ENCODE measurements at regions not wholly inside any gene's neighbourhood (a gene's known extent, or its start where the extent isn't known, plus 50 kb on each side); places are given as distances from the start of the nearest gene placed in this dataset.

DNA sequence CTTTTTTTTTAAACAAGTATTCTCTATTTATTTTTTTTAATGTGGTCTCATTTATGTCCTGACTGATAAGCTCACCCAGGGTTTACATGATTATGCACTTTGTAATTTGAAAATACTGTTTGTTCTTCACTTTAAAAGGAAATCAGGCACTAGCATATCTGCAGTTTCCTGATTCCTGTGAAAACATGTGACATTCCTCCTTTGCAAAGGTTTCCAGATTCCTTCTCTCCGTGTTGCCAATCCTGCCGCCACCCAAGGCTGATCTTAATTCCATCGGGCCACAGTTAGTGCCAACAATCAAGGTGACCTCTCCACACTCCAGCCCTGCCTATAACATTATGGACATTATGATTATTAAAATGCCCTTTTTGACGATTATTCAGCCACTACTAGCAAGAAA lies 225.4 kb downstream of the PCDH7 start:
- H3K36me3 Mint-ChIP-seq (ENCODE audit: low read depth): no peaks in the 10 kb centered on the region
- H3K27ac Mint-ChIP-seq: no peak overlapping the region
- DNase-seq (no peak), ATAC-seq (no peak)
- H3K4me3 Mint-ChIP-seq: no peak overlapping the region
- no peaks in the 10 kb centered on the region for H3K9me3 ChIP-seq (ENCODE audit: control insufficient read depth, low read length, poor library complexity, severe bottlenecking)
- H3K4me1 Mint-ChIP-seq: no peaks in the 10 kb centered on the region
- H3K27me3 Mint-ChIP-seq: no peaks in the 10 kb centered on the region

DNA sequence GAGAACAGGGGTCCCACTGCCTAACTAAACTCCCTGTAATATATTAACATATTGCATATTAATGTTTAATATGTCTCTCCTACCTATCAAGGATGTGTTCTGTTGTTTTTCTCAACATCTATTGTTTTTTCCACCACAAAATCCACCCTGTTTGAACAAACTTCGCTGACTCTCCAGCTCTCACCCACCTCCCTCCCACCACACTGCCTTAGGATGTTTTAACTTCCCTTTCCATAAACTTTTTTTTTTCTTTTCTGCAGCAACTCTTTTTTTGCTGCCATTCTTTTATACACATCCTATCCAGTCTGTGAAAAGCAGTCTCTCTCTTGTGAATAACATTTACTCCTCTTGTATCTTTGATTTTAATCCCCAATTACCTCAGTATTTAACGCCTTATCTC lies 226.1 kb downstream of the PCDH7 start:
- DNase-seq (no peak), ATAC-seq (no peak)
- H3K4me1 Mint-ChIP-seq: no peaks in the 10 kb centered on the region
- H3K4me3 Mint-ChIP-seq: no peak overlapping the region
- H3K27me3 Mint-ChIP-seq: no peaks in the 10 kb centered on the region
- no peak overlapping the region for H3K27ac Mint-ChIP-seq
- H3K9me3 ChIP-seq (ENCODE audit: control insufficient read depth, low read length, poor library complexity, severe bottlenecking): no peaks in the 10 kb centered on the region
- H3K36me3 Mint-ChIP-seq (ENCODE audit: low read depth): no peaks in the 10 kb centered on the region

DNA sequence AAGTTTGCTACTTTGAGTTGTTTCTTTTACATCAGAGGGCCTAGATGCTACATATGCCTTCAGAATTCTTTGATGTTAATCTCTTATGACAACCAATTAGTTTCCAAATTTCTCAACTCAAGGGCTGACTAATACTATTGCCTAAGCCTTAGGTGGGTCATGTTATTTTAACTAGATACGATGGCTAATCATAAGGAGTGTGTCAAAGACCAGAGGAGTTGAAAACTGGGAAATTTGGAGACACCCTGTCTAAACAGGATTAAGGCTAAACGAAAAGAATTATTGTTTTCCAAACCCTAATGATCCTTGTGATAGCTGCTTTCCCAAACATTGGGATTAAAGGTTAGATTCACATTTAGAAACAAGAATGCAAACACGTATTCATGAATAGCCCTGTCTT lies 228.5 kb downstream of the PCDH7 start:
- Mint-ChIP-seq H3K4me1 (no peaks in the 10 kb centered on the region), H3K4me3 (no peak overlapping the region), H3K27me3 (no peaks in the 10 kb centered on the region), H3K27ac (no peak overlapping the region), H3K36me3 (ENCODE audit: low read depth) (no peaks in the 10 kb centered on the region)
- no peak for DNase-seq
- no peaks in the 10 kb centered on the region for H3K9me3 ChIP-seq (ENCODE audit: control insufficient read depth, low read length, poor library complexity, severe bottlenecking)
- ATAC-seq: no peak

DNA sequence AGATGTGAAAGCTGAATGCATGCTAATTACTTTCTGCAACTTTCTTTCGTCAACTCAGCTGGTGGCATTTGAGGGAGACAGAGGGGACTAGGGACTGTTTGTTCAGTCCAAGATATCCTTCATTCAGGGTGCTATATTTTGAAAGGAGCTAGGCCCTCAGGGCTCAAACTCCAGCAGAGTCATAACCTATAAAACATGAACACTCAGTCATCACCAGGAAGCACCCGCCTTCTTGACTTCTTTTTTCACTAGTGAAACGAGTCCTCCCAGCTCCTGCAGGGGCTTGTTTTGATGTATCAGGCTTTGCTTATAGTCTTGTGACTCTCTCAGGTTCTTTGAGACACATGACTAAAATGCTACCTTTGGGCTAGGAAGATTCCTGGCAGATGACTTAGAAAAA lies 230.6 kb downstream of the PCDH7 start:
- Mint-ChIP-seq H3K27ac (no peak overlapping the region), H3K36me3 (ENCODE audit: low read depth) (no peaks in the 10 kb centered on the region), H3K27me3 (no peaks in the 10 kb centered on the region), H3K4me1 (no peaks in the 10 kb centered on the region), H3K4me3 (no peak overlapping the region)
- ATAC-seq (no peak), DNase-seq (no peak)
- no peaks in the 10 kb centered on the region for H3K9me3 ChIP-seq (ENCODE audit: control insufficient read depth, low read length, poor library complexity, severe bottlenecking)

DNA sequence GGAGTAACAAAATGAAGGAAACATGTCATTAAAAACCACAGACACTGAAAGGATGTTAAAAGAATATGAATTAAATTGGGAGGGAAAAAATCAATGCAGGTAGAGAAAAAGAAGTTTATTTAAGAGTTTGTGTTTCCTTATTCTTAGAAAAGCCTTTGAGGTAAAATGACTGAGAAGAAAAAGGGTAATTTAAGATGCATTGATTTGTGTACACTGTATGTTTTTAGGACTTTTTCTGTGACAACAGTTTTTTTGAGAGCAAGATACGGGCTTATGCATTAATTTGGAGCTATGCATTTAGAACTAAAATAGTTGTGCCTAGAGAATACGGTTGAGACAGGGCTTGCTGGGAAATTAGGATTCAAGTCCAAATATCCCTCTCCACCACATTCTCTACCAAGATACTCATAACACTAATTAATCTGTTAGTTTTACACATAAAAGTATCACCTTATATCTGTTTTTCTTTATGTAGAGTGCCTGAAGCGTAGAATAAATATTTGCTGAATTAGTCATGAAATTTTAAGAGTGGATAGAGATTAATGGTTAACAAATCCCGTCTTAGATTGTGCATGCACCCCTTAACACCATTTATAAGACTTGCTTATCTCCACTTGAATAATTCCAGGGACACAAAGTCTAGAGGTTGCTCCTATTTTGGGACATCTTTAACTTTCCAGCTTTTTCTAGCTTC lies 232.5 kb downstream of the PCDH7 start:
- H3K36me3 Mint-ChIP-seq (ENCODE audit: low read depth): no peaks in the 10 kb centered on the region
- no peaks in the 10 kb centered on the region for H3K27me3 Mint-ChIP-seq
- no peak overlapping the region for H3K27ac Mint-ChIP-seq
- no peak overlapping the region for H3K4me3 Mint-ChIP-seq
- H3K9me3 ChIP-seq (ENCODE audit: control insufficient read depth, low read length, poor library complexity, severe bottlenecking): no peaks in the 10 kb centered on the region
- no peak for DNase-seq
- no peaks in the 10 kb centered on the region for H3K4me1 Mint-ChIP-seq
- ATAC-seq: no peak

DNA sequence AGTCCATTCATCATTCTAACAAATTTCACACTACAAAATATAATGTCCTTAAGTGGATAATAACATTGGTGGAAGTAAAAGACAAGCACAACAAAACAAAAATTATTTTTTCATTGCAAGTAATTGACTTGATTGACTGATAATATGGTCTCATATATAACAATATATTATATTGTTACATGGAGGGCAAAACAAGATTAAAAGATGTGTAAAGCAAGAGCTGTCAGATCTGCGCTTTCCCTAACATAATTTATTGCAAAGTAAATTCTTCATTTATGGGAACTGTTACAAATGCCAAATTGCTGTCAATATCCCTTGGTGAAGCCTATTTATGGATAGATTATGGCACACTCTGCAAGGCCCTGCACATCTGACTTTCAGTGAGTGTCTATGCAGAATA lies 233.6 kb downstream of the PCDH7 start:
- ATAC-seq (no peak), DNase-seq (no peak)
- Mint-ChIP-seq H3K4me3 (no peak overlapping the region), H3K36me3 (ENCODE audit: low read depth) (no peaks in the 10 kb centered on the region), H3K4me1 (no peaks in the 10 kb centered on the region), H3K27me3 (no peaks in the 10 kb centered on the region), H3K27ac (no peak overlapping the region)
- no peaks in the 10 kb centered on the region for H3K9me3 ChIP-seq (ENCODE audit: control insufficient read depth, low read length, poor library complexity, severe bottlenecking)

DNA sequence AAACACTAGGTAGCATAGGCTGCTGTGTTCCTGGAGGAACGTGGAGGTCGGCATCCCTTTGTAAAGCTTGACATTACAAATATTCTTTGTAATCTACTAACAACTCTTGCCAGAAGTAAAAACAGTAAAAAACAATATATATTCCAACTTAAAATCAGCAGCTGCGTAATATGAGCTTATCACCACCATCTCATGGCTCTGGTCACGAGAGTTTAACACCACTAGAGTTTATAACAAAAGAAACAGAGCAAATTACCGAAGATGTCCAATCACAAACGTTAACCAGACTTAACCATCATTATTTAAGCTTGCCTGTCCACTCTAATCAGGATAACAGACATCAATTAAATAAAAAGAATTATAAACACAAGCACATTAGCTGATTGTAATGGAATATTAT lies 236.7 kb downstream of the PCDH7 start:
- H3K4me1 Mint-ChIP-seq: no peaks in the 10 kb centered on the region
- H3K27me3 Mint-ChIP-seq: no peaks in the 10 kb centered on the region
- DNase-seq (no peak), ATAC-seq (no peak)
- H3K27ac Mint-ChIP-seq: no peak overlapping the region
- H3K36me3 Mint-ChIP-seq (ENCODE audit: low read depth): no peaks in the 10 kb centered on the region
- no peaks in the 10 kb centered on the region for H3K9me3 ChIP-seq (ENCODE audit: control insufficient read depth, low read length, poor library complexity, severe bottlenecking)
- no peak overlapping the region for H3K4me3 Mint-ChIP-seq

DNA sequence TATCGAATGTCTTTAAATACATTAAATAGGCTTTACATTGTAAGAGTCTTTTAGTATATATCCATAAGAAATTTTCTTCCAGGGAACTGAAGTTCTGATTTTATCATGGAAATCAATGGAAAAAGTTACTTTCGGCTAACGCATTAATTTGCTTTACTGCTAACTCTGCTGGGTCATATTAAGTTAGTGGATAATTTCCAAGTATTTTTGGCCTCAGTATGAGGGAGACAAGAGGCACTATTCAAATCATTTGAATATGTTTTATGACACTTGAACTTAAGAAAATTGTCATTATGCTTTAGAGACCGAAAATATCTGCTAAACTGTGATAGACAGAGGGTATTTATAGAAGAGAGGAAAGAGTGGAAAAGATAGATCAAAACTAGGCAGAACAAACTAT lies 237.5 kb downstream of the PCDH7 start:
- Mint-ChIP-seq H3K36me3 (ENCODE audit: low read depth) (no peaks in the 10 kb centered on the region), H3K4me1 (no peaks in the 10 kb centered on the region), H3K27ac (no peak overlapping the region), H3K4me3 (no peak overlapping the region), H3K27me3 (no peaks in the 10 kb centered on the region)
- H3K9me3 ChIP-seq (ENCODE audit: control insufficient read depth, low read length, poor library complexity, severe bottlenecking): no peaks in the 10 kb centered on the region
- DNase-seq: no peak
- no peak for ATAC-seq

DNA sequence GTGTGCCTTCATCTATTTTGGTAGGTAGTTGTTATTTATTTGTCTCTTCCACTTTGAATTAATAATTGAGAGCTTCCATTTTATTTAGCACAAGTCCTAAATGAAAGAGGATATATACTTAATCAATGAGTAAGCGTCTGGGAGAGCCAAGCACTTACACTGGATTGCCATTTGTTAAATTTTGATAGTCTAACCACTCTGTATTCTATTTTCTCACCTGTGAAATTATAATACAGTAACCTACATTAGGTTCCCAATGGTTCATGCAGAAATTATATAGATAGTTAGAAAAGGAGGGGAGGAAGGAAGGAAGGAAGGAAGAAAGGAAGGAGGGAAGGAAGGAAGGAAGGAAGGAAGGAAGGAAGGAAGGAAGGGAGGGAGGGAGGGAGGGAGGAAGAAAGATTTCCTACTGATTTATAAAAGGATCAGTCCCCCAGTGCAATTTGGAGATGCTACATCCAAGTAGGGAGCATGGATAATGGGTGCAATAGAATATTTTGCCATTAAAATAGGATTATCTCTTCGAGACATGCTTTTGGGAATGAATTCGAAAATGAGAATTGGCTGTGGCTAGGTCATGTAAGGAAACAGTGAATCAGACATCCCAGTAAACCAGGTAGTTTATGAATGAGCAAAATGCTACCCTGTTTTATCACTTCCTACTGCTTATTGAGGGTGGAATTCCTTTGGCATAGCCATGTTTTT lies 239.8 kb downstream of the PCDH7 start:
- Mint-ChIP-seq H3K36me3 (ENCODE audit: low read depth) (no peaks in the 10 kb centered on the region), H3K4me3 (no peak overlapping the region), H3K4me1 (no peaks in the 10 kb centered on the region), H3K27me3 (no peaks in the 10 kb centered on the region), H3K27ac (no peak overlapping the region)
- DNase-seq (no peak), ATAC-seq (no peak)
- no peaks in the 10 kb centered on the region for H3K9me3 ChIP-seq (ENCODE audit: control insufficient read depth, low read length, poor library complexity, severe bottlenecking)

DNA sequence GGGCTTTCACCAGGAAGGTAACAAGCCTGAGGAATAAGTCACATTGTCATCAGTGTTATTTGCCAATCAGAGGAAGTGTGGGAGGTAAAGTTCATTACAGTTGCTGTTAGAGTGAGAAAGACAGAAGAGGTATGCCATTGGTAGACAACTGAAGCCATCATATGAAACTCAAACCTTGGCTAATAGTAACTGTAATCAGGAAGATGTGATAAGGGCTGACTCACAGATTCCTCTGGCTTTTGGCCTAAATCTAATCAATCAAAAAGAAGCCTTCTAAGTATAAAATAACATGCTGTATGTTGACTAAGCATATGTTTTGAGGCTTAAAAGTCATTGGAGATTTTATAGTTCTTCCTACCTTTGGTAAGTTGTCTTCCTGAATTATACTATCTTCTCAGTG lies 242.8 kb downstream of the PCDH7 start:
- ATAC-seq: no peak
- H3K9me3 ChIP-seq (ENCODE audit: control insufficient read depth, low read length, poor library complexity, severe bottlenecking): no peaks in the 10 kb centered on the region
- Mint-ChIP-seq H3K27me3 (no peaks in the 10 kb centered on the region), H3K4me3 (no peak overlapping the region), H3K36me3 (ENCODE audit: low read depth) (no peaks in the 10 kb centered on the region), H3K4me1 (no peaks in the 10 kb centered on the region), H3K27ac (no peak overlapping the region)
- no peak for DNase-seq

DNA sequence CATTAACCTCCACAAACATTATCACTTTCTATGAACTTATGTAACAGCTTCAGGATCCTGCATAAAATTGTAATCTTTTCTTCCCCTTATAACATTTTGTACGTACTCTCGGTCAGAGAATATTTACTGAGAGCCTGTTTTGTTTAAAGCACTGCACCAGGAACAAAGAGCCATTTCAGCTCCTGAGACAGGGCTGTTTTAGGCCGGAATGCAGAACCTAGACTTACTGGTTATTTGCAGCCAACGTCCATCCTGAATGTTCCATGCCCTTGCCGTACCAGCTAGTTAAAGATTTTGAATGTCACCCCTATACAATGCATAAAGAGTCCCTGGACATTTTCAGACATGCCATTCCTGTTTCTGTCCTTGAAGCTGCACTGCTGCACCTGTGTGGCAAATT lies 248.8 kb downstream of the PCDH7 start:
- ATAC-seq (no peak), DNase-seq (no peak)
- H3K4me1 Mint-ChIP-seq: no peaks in the 10 kb centered on the region
- H3K27me3 Mint-ChIP-seq: no peaks in the 10 kb centered on the region
- no peak overlapping the region for H3K4me3 Mint-ChIP-seq
- H3K27ac Mint-ChIP-seq: no peak overlapping the region
- H3K36me3 Mint-ChIP-seq (ENCODE audit: low read depth): no peaks in the 10 kb centered on the region
- H3K9me3 ChIP-seq (ENCODE audit: control insufficient read depth, low read length, poor library complexity, severe bottlenecking): no peaks in the 10 kb centered on the region

DNA sequence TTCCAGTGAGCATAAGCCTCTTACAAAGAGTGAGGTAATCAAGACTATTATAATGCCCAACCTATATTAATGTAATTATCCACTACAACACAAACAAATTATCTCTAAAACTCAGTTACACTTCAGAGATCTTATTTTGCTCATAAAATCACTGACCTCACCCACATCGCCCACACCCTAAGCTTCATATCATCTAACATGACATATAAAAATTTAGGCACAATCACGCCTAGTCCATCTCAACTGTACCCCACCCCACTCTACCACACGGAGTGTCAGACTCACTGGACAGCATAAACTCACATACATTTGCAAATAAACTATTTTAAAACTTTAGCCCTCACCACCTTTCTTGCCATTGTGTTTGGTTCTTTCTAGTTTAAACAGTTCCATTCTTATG lies 252.4 kb downstream of the PCDH7 start:
- Mint-ChIP-seq H3K4me3 (no peak overlapping the region), H3K27me3 (no peaks in the 10 kb centered on the region), H3K27ac (no peak overlapping the region), H3K4me1 (no peaks in the 10 kb centered on the region), H3K36me3 (ENCODE audit: low read depth) (no peaks in the 10 kb centered on the region)
- ATAC-seq (no peak), DNase-seq (no peak)
- H3K9me3 ChIP-seq (ENCODE audit: control insufficient read depth, low read length, poor library complexity, severe bottlenecking): no peaks in the 10 kb centered on the region

DNA sequence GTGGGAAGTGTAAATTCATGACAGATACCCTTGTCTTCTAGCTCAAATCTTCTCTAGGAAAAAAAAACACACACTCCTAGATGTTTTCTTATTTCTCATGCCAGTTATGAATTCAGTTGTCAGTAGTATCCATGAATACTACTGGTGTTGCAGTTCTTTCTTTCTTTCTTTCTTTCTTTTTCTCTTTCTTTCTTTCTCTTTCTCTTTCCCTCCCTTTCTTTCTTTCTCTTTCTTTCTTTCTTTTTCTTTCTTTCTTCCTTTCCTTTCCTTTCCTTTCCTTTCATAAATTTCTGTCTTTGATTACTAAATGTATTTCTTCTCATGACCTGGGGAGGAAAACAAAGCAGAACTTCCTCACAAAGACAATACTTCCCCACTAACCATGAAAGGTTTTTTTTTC lies 253.8 kb downstream of the PCDH7 start:
- DNase-seq (no peak), ATAC-seq (no peak)
- Mint-ChIP-seq H3K27ac (no peak overlapping the region), H3K27me3 (no peaks in the 10 kb centered on the region), H3K4me1 (no peaks in the 10 kb centered on the region), H3K4me3 (no peak overlapping the region), H3K36me3 (ENCODE audit: low read depth) (no peaks in the 10 kb centered on the region)
- no peaks in the 10 kb centered on the region for H3K9me3 ChIP-seq (ENCODE audit: control insufficient read depth, low read length, poor library complexity, severe bottlenecking)

DNA sequence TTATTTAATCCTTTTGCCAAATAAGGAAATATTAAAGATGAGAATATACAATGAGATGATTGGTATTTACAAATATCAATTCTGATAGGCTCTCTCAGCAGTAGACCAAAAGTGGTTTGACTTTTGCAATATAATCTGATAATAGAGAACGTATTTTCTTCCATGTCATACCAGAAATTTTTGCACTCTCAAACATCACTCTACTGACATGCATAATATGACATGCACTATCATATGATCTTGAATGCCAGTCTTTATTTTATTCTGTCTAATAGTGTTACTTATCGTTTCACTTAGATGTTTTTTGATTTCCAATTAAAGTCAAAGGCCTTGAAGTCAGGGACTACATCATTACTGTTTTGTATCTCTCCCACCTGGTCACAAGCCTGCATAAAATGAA lies 259.2 kb downstream of the PCDH7 start:
- Mint-ChIP-seq H3K27ac (no peak overlapping the region), H3K4me3 (no peak overlapping the region), H3K27me3 (no peaks in the 10 kb centered on the region), H3K36me3 (ENCODE audit: low read depth) (no peaks in the 10 kb centered on the region), H3K4me1 (no peaks in the 10 kb centered on the region)
- no peaks in the 10 kb centered on the region for H3K9me3 ChIP-seq (ENCODE audit: control insufficient read depth, low read length, poor library complexity, severe bottlenecking)
- DNase-seq (no peak), ATAC-seq (no peak)

Measured in T-helper 17 cell (primary cell).